Fibroblast of villous mesenchyme (primary cell): ENCODE measurements at regions not wholly inside any gene's neighbourhood (a gene's known extent, or its start where the extent isn't known, plus 50 kb on each side); places are given as distances from the start of the nearest gene placed in this dataset.

Experiments used
- DNase-seq: peaks from one replicate; pipeline ENCODE4 v3.0.0-alpha.2; 2010; ENCODE audit warnings: low read depth
- H3K4me3 ChIP-seq: 2 replicates; pipeline ENCODE4 v1.5.1; 2011; ENCODE audit warnings: low read depth, mild to moderate bottlenecking, low read length
- CTCF ChIP-seq: IDR thresholded peaks from 2 replicates; pipeline ENCODE4 v1.5.1; 2012; ENCODE audit warnings: low read depth, mild to moderate bottlenecking, low read length; ENCODE audit not compliant: insufficient read depth

- no peak for DNase-seq
- no peak for TF ChIP-seq CTCF
- H3K4me3 ChIP-seq, result no peak overlapping the region
These were observed 307.3 kb upstream of the SATB1 start for GRCh38 chr3:18732474-18732873.

GRCh38 chr3:18730491-18730890, 305.4 kb upstream of the SATB1 start:
- DNase-seq, result no peak
- TF ChIP-seq CTCF, result no peak
- H3K4me3 ChIP-seq, result no peak overlapping the region

- no peak overlapping the region for H3K4me3 ChIP-seq
- TF ChIP-seq CTCF, result no peak
- DNase-seq, result no peak
These were observed 304.5 kb upstream of the SATB1 start for GRCh38 chr3:18729671-18730070.

GRCh38 chr3:18725668-18726407, 300.7 kb upstream of the SATB1 start:
- DNase-seq, result peak; percentile 17
- TF ChIP-seq CTCF, result no peak
- H3K4me3 ChIP-seq, result no peak overlapping the region

GRCh38 chr3:18724456-18724855, 299.3 kb upstream of the SATB1 start:
- no peak for DNase-seq
- TF ChIP-seq CTCF, result no peak
- H3K4me3 ChIP-seq, result no peak overlapping the region

- H3K4me3 ChIP-seq, result no peak overlapping the region
- no peak for TF ChIP-seq CTCF
- DNase-seq, result no peak
These were observed 298.2 kb upstream of the SATB1 start for GRCh38 chr3:18723206-18723810.
